SK-N-SH treated with all-trans-retinoic acid at 6 μM for 48 hours (cell line): ENCODE measurements at regions not wholly inside any gene's neighbourhood (a gene's known extent, or its start where the extent isn't known, plus 50 kb on each side); places are given as distances from the start of the nearest gene placed in this dataset.

Experiments
- ATAC-seq: fragments of 200-7000 bp; cut with Tn5 transposase; 3 replicates; pipeline ENCODE4 v1.9.1; 2020; ENCODE audit warnings: mild to moderate bottlenecking, moderate library complexity
- ARNTL ChIP-seq: fragments of 450-650 bp; formaldehyde crosslinking; IDR thresholded peaks from 2 replicates; pipeline ENCODE4 v1.5.0; 2020; ENCODE audit warnings: low read depth, mild to moderate bottlenecking, moderate library complexity, borderline replicate concordance
- BACH2 ChIP-seq: fragments of 250-450 bp; sonication (Bioruptor Pico); IDR thresholded peaks from 2 replicates; pipeline ENCODE4 v1.9.0; 2021; ENCODE audit warnings: mild to moderate bottlenecking, borderline replicate concordance
- CREB5 ChIP-seq: fragments of 250-450 bp; sonication (Bioruptor Pico); IDR thresholded peaks from 2 replicates; pipeline ENCODE4 v1.5.1; 2020; ENCODE audit warnings: low read depth, mild to moderate bottlenecking, moderate library complexity
- CSDC2 ChIP-seq: fragments of 250-450 bp; sonication (Bioruptor Pico); IDR thresholded peaks from 2 replicates; pipeline ENCODE4 v1.5.0; 2020; ENCODE audit warnings: mild to moderate bottlenecking, moderate library complexity
- ESRRG ChIP-seq: fragments of 250-450 bp; sonication (Bioruptor Pico); IDR thresholded peaks from 2 replicates; pipeline ENCODE4 v1.6.1; 2021; ENCODE audit warnings: mild to moderate bottlenecking
- ISL1 ChIP-seq: fragments of 250-450 bp; sonication (Bioruptor Pico); IDR thresholded peaks from 2 replicates; pipeline ENCODE4 v2.1.2; 2022; ENCODE audit warnings: mild to moderate bottlenecking, moderate library complexity
- PATZ1 ChIP-seq: fragments of 250-450 bp; sonication (Bioruptor Pico); IDR thresholded peaks from 2 replicates; pipeline ENCODE4 v1.8.0; 2020; ENCODE audit warnings: mild to moderate bottlenecking, moderate library complexity, borderline replicate concordance
- PPARA ChIP-seq: fragments of 250-450 bp; sonication (Bioruptor Pico); IDR thresholded peaks from 2 replicates; pipeline ENCODE4 v1.5.0; 2020; ENCODE audit warnings: mild to moderate bottlenecking, borderline replicate concordance
- RARB ChIP-seq: fragments of 250-450 bp; sonication (Bioruptor Pico); IDR thresholded peaks from 2 replicates; pipeline ENCODE4 v1.8.0; 2021; ENCODE audit warnings: mild to moderate bottlenecking, moderate library complexity
- SNAI2 ChIP-seq: fragments of 250-450 bp; sonication (Bioruptor Pico); IDR thresholded peaks from 2 replicates; pipeline ENCODE4 v1.5.0; 2020; ENCODE audit warnings: mild to moderate bottlenecking, moderate library complexity
- TCF4 ChIP-seq: fragments of 250-450 bp; sonication (Bioruptor Pico); IDR thresholded peaks from 2 replicates; pipeline ENCODE4 v1.8.0; 2021; ENCODE audit warnings: mild to moderate bottlenecking, moderate library complexity, borderline replicate concordance
- TOX ChIP-seq: fragments of 250-450 bp; sonication (Bioruptor Pico); IDR thresholded peaks from 2 replicates; pipeline ENCODE4 v1.8.0; 2021; ENCODE audit warnings: mild to moderate bottlenecking, moderate library complexity, borderline replicate concordance
- TSHZ2 ChIP-seq: fragments of 250-450 bp; sonication (Bioruptor Pico); IDR thresholded peaks from 2 replicates; pipeline ENCODE4 v1.5.0; 2020; ENCODE audit warnings: mild to moderate bottlenecking, moderate library complexity
- ZC3H10 ChIP-seq: fragments of 250-450 bp; sonication (Bioruptor Pico); IDR thresholded peaks from 2 replicates; pipeline ENCODE4 v1.5.1; 2021; ENCODE audit warnings: mild to moderate bottlenecking, moderate library complexity
- ZFP3 ChIP-seq: fragments of 250-450 bp; sonication (Bioruptor Pico); IDR thresholded peaks from 2 replicates; pipeline ENCODE4 v1.5.0; 2020; ENCODE audit warnings: mild to moderate bottlenecking, moderate library complexity
- ZFP30 ChIP-seq: fragments of 450-650 bp; formaldehyde crosslinking; IDR thresholded peaks from 2 replicates; pipeline ENCODE4 v1.5.0; 2022; ENCODE audit warnings: mild to moderate bottlenecking, moderate library complexity
- ZNF565 ChIP-seq: fragments of 450-650 bp; formaldehyde crosslinking; conservative IDR thresholded peaks from 2 replicates; pipeline ENCODE4 v1.5.0; 2020; ENCODE audit warnings: low read depth, mild to moderate bottlenecking, moderate library complexity
- ZNF8 ChIP-seq: fragments of 450-650 bp; formaldehyde crosslinking; IDR thresholded peaks from 2 replicates; pipeline ENCODE4 v1.5.0; 2020; ENCODE audit warnings: mild to moderate bottlenecking, moderate library complexity
- TF ChIP-seq, protein P1 (sequence below): fragments of 250-450 bp; sonication (Bioruptor Pico); IDR thresholded peaks from 2 replicates; pipeline ENCODE4 v1.8.0; 2021; ENCODE audit warnings: low read depth, mild to moderate bottlenecking, moderate library complexity, borderline replicate concordance
- TF ChIP-seq, protein P2 (sequence below): fragments of 250-450 bp; sonication (Bioruptor Pico); IDR thresholded peaks from 2 replicates; pipeline ENCODE4 v1.5.1; 2021; ENCODE audit warnings: mild to moderate bottlenecking, moderate library complexity

- ATAC-seq: no peak
- TF ChIP-seq ESRRG (CRISPR knock-in tag): no peak
- no peak for TF ChIP-seq ISL1
- no peak for TF ChIP-seq ZC3H10 (CRISPR knock-in tag)
- TF ChIP-seq TSHZ2: no peak
- TF ChIP-seq PATZ1: no peak
- TF ChIP-seq CREB5 (CRISPR knock-in tag): no peak
- TF ChIP-seq, protein P1, sequence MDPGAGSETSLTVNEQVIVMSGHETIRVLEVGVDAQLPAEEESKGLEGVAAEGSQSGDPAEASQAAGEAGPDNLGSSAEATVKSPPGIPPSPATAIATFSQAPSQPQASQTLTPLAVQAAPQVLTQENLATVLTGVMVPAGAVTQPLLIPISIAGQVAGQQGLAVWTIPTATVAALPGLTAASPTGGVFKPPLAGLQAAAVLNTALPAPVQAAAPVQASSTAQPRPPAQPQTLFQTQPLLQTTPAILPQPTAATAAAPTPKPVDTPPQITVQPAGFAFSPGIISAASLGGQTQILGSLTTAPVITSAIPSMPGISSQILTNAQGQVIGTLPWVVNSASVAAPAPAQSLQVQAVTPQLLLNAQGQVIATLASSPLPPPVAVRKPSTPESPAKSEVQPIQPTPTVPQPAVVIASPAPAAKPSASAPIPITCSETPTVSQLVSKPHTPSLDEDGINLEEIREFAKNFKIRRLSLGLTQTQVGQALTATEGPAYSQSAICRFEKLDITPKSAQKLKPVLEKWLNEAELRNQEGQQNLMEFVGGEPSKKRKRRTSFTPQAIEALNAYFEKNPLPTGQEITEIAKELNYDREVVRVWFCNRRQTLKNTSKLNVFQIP (CRISPR knock-in tag): no peak
- no peak for TF ChIP-seq PPARA (CRISPR knock-in tag)
- TF ChIP-seq ZNF8 (CRISPR knock-in tag): no peak
- TF ChIP-seq ZFP30 (CRISPR knock-in tag): no peak
- TF ChIP-seq TCF4 (CRISPR knock-in tag): no peak
- TF ChIP-seq, protein P2, sequence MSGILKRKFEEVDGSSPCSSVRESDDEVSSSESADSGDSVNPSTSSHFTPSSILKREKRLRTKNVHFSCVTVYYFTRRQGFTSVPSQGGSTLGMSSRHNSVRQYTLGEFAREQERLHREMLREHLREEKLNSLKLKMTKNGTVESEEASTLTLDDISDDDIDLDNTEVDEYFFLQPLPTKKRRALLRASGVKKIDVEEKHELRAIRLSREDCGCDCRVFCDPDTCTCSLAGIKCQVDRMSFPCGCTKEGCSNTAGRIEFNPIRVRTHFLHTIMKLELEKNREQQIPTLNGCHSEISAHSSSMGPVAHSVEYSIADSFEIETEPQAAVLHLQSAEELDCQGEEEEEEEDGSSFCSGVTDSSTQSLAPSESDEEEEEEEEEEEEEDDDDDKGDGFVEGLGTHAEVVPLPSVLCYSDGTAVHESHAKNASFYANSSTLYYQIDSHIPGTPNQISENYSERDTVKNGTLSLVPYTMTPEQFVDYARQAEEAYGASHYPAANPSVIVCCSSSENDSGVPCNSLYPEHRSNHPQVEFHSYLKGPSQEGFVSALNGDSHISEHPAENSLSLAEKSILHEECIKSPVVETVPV (CRISPR knock-in tag): no peak
Measured at GRCh38 chr1:175890958-175891357, 147.6 kb upstream of the TNR start.

- TF ChIP-seq ZNF8 (CRISPR knock-in tag) (no peak), ZFP3 (CRISPR knock-in tag) (no peak), BACH2 (CRISPR knock-in tag) (no peak), PPARA (CRISPR knock-in tag) (no peak), ISL1 (no peak), ZFP30 (CRISPR knock-in tag) (no peak), ESRRG (CRISPR knock-in tag) (no peak), TOX (CRISPR knock-in tag) (no peak), SNAI2 (CRISPR knock-in tag) (no peak), PATZ1 (no peak), RARB (CRISPR knock-in tag) (no peak), CSDC2 (CRISPR knock-in tag) (no peak), ZC3H10 (CRISPR knock-in tag) (no peak), TCF4 (CRISPR knock-in tag) (no peak), CREB5 (CRISPR knock-in tag) (no peak), ZNF565 (no peak), ARNTL (CRISPR knock-in tag) (no peak)
- TF ChIP-seq, protein P2 (CRISPR knock-in tag): no peak
- ATAC-seq: no peak
Measured at GRCh38 chr1:175889848-175890247, 146.5 kb upstream of the TNR start.
